Activated CD4-positive, CD25-positive, alpha-beta regulatory T cell treated with anti-CD3 and anti-CD28 coated beads, Interleukin-2, amount 50 U/mL, for 16 hours (primary cell): ENCODE measurements at regions not wholly inside any gene's neighbourhood (a gene's known extent, or its start where the extent isn't known, plus 50 kb on each side); places are given as distances from the start of the nearest gene placed in this dataset.

Experiments used
- DNase-seq: peaks from one replicate; pipeline ENCODE4 v3.0.0-alpha.2; 2020; ENCODE audit warnings: low read depth, low spot score

GRCh38 chr11:8323161-8323935 is 59.7 kb upstream of the LMO1 start:
- DNase-seq = no peak

GRCh38 chr11:8321876-8322275 is 58.2 kb upstream of the LMO1 start:
- no peak for DNase-seq

- DNase-seq = no peak
These were observed 56.4 kb upstream of the LMO1 start for GRCh38 chr11:8320076-8320475.

- DNase-seq = no peak
These were observed 54.9 kb upstream of the LMO1 start for GRCh38 chr11:8318536-8318935.

GRCh38 chr11:8317159-8317558 is 53.5 kb upstream of the LMO1 start:
- no peak for DNase-seq

- DNase-seq = no peak
These were observed 52.3 kb upstream of the LMO1 start for GRCh38 chr11:8315954-8316353.

GRCh38 chr11:8315463-8315862 is 51.8 kb upstream of the LMO1 start:
- no peak for DNase-seq

- DNase-seq = no peak
These were observed 51.2 kb upstream of the LMO1 start for GRCh38 chr11:8314916-8315315.

- no peak for DNase-seq
These were observed 49.9 kb upstream of the LMO1 start for GRCh38 chr11:8313504-8314090.
